ENCODE measurements at regions not wholly inside any gene's neighbourhood (a gene's known extent, or its start where the extent isn't known, plus 50 kb on each side); places are given as distances from the start of the nearest gene placed in this dataset.
"Not testable (repeated sequence)": the region's sequence is repeated elsewhere in the genome, so short reads cannot be mapped to it uniquely, and the experiment has no call there.

DNA sequence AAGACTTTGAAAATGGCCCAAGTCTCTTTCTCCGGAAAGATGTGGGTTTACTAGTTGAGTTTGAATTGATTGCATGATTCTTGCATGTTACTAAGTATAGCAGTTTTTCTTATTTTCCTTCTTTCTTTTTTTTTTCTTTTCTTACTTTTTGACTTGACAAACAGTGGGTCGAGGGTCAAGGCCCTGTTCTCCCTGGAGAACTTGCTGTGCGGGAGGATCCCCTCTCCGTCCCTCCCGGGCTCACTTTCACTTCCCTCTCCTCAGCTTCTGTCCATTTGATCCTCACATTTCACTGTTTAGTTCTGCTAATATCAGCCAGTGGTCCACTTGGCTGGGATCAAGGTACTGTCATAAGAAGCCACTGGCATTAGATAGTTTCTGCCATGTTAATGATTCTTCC lies 767.4 kb downstream of the TDRD15 start:
- Histone ChIP-seq H3K27me3 (no peaks in the 10 kb centered on the region), H3K36me3 (no peaks in the 10 kb centered on the region), H3K9me3 (no peaks in the 10 kb centered on the region), H3K27ac (peak overlapping the region in 1 of 2 donors; percentile 31), H3K4me3 (no peak overlapping the region), H3K4me1 (ENCODE audit: insufficient read depth) (peaks cover 6% of the 10 kb centered on the region)
- peak; percentile 24 to 81 (median 53) for DNase-seq
- intact Hi-C loops (cut with DNase I): no loop called here
- WGBS, 3 donors: 3 to 7% (median 3%) methylated on average over 5 of the region's 5 CpGs
- TF ChIP-seq POLR2A (IDR thresholded peaks at IDR 0.05): no peak
- TF ChIP-seq, protein P1, sequence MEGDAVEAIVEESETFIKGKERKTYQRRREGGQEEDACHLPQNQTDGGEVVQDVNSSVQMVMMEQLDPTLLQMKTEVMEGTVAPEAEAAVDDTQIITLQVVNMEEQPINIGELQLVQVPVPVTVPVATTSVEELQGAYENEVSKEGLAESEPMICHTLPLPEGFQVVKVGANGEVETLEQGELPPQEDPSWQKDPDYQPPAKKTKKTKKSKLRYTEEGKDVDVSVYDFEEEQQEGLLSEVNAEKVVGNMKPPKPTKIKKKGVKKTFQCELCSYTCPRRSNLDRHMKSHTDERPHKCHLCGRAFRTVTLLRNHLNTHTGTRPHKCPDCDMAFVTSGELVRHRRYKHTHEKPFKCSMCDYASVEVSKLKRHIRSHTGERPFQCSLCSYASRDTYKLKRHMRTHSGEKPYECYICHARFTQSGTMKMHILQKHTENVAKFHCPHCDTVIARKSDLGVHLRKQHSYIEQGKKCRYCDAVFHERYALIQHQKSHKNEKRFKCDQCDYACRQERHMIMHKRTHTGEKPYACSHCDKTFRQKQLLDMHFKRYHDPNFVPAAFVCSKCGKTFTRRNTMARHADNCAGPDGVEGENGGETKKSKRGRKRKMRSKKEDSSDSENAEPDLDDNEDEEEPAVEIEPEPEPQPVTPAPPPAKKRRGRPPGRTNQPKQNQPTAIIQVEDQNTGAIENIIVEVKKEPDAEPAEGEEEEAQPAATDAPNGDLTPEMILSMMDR (IDR thresholded peaks at IDR 0.05): no peak
- TF ChIP-seq EP300 (IDR thresholded peaks at IDR 0.05): no peak

GRCh38 chr2:21892140-21892539 lies 768.4 kb downstream of the TDRD15 start:
- no peak overlapping the region for H3K27ac ChIP-seq
- no peaks in the 10 kb centered on the region for H3K9me3 ChIP-seq
- no peaks in the 10 kb centered on the region for H3K36me3 ChIP-seq
- no peaks in the 10 kb centered on the region for H3K27me3 ChIP-seq
- no peak overlapping the region for H3K4me3 ChIP-seq
- TF ChIP-seq EP300 (IDR thresholded peaks at IDR 0.05): no peak
- no peak for TF ChIP-seq POLR2A (IDR thresholded peaks at IDR 0.05)
- TF ChIP-seq, protein P1 (IDR thresholded peaks at IDR 0.05): no peak
- DNase-seq: peak in 1 of 5 donors; percentile 17
- H3K4me1 ChIP-seq (ENCODE audit: insufficient read depth): peaks cover 6% of the 10 kb centered on the region
- WGBS, 3 donors: 65 to 74% (median 71%) methylated on average over 8 of the region's 8 CpGs
- intact Hi-C loops (cut with DNase I): no loop called here

GRCh38 chr2:21895200-21895599 lies 771.4 kb downstream of the TDRD15 start:
- H3K4me3 ChIP-seq: no peak overlapping the region
- DNase-seq: no peak
- TF ChIP-seq, protein P1 (IDR thresholded peaks at IDR 0.05): no peak
- TF ChIP-seq EP300 (IDR thresholded peaks at IDR 0.05) (no peak), POLR2A (IDR thresholded peaks at IDR 0.05) (no peak)
- H3K4me1 ChIP-seq (ENCODE audit: insufficient read depth): peaks cover 6% of the 10 kb centered on the region
- H3K27ac ChIP-seq: no peak overlapping the region
- intact Hi-C loops (cut with DNase I): no loop called here
- no peaks in the 10 kb centered on the region for H3K36me3 ChIP-seq
- H3K9me3 ChIP-seq: no peaks in the 10 kb centered on the region
- H3K27me3 ChIP-seq: no peaks in the 10 kb centered on the region
- WGBS, 3 donors: 86 to 92% (median 90%) methylated on average over 5 of the region's 5 CpGs

DNA sequence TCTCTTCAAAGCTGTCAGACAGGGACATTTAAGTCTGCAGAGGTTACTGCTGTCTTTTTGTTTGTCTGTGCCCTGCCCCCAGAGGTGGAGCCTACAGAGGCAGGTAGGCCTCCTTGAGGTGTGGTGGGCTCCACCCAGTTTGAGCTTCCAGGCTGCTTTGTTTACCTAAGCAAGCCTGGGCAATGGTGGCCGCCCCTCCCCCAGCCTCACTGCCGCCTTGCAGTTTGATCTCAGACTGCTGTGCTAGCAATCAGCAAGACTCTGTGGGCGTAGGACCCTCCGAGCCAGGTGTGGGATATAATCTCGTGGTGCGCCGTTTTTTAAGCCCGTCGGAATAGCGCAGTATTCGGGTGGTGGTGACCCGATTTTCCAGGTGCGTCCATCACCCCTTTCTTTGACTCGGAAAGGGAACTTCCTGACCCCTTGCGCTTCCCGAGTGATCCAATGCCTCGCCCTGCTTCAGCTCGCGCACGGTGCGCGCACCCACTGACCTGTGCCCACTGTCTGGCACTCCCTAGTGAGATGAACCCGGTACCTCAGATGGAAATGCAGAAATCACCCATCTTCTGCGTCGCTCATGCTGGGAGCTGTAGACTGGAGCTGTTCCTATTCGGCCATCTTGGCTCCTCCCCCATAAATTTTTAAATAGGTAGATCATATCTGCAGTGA lies 785.1 kb downstream of the TDRD15 start:
- DNase-seq; H3K36me3 ChIP-seq; H3K27me3 ChIP-seq; H3K27ac ChIP-seq; H3K4me1 ChIP-seq (ENCODE audit: insufficient read depth); H3K9me3 ChIP-seq; intact Hi-C loops (cut with DNase I); H3K4me3 ChIP-seq: not testable (repeated sequence)
- WGBS, 3 donors: 92 to 95% (median 93%) methylated on average over 26 of the region's 26 CpGs

DNA sequence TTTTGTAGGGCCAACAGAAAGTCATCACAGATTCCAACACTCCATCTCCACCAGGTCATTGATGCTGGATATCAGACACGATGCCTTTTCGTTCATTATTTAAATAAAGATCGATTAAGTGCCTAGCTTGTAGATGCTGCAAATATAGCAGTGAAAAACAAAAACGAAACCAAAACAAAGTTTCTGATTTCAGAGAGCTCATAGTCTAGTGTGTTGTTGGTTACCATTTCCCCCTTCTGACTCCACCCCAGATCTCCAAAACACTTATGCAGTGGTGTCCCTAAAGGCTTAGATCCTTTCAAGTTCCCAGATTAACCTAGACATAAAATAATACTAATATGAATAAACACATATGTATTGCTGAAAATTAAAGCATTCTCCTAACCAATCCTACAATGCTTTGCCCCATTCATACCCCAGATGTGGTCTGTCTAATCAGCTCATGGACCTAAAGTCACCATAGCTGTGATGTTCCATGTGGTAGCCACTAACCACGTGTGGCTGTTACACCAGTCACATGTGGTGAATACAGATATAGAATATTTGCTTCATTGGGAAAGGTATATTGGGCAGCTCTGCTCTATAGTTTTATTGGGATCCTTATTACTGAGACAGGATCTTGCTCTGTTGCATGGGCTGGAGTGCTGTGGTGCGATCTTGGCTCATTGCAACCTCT lies 787.2 kb downstream of the TDRD15 start:
- DNase-seq: no peak
- TF ChIP-seq, protein P1 (IDR thresholded peaks at IDR 0.05): no peak
- TF ChIP-seq POLR2A (IDR thresholded peaks at IDR 0.05) (no peak), EP300 (IDR thresholded peaks at IDR 0.05) (no peak)
- Histone ChIP-seq H3K27ac (no peak overlapping the region), H3K4me3 (no peak overlapping the region), H3K27me3 (no peaks in the 10 kb centered on the region), H3K9me3 (no peaks in the 10 kb centered on the region), H3K36me3 (no peaks in the 10 kb centered on the region), H3K4me1 (ENCODE audit: insufficient read depth) (no peaks in the 10 kb centered on the region)
- 80 to 93% (median 86%) methylated on average over 6 of the region's 6 CpGs for WGBS, 3 donors
- intact Hi-C loops (cut with DNase I): no loop called here

Measured in ovary (tissue), 7 donors.